Gastrocnemius medialis (tissue), 4 donors: ENCODE measurements at regions not wholly inside any gene's neighbourhood (a gene's known extent, or its start where the extent isn't known, plus 50 kb on each side); places are given as distances from the start of the nearest gene placed in this dataset.

Experiments used
- ATAC-seq, 2 donors: fragments of 150-250 bp; one replicate each; pipeline ENCODE4 v1.9.1; 2016
- DNase-seq, 2 donors: peaks; one replicate each; pipeline ENCODE4 v3.0.0-alpha.2; 2019
- H3K27ac ChIP-seq, 4 donors: fragments of 200-600 bp; sonication (generic); 1 replicate in 1 of 4; 2 replicates in 3 of 4; pipeline ENCODE4 v1.5.1; 2016 to 2018; ENCODE audit warnings: mild to moderate bottlenecking in 2 of 4, moderate library complexity in 1 of 4
- H3K27me3 ChIP-seq, 3 donors: fragments of 200-600 bp; sonication (generic) in 2 of 3; 1 replicate in 1 of 3; 2 replicates in 2 of 3; pipeline versions ENCODE4 v1.5.1 to v1.6.0; 2016 to 2019; ENCODE audit warnings: mild to moderate bottlenecking in 1 of 3, moderate library complexity in 1 of 3
- H3K36me3 ChIP-seq, 2 donors: fragments of 200-600 bp; sonication (generic) in 1 of 2; one replicate each; pipeline ENCODE4 v1.5.1; 2017 to 2018
- H3K4me1 ChIP-seq, 2 donors: fragments of 200-600 bp; sonication (generic) in 1 of 2; one replicate each; pipeline ENCODE4 v1.5.1; 2016 to 2017; ENCODE audit warnings: mild to moderate bottlenecking in 2 of 2
- H3K4me3 ChIP-seq, 4 donors: fragments of 200-600 bp; sonication (generic) in 3 of 4; 1 replicate in 1 of 4; 2 replicates in 3 of 4; pipeline ENCODE4 v1.5.1; 2016 to 2019; ENCODE audit warnings: mild to moderate bottlenecking in 2 of 4
- H3K9me3 ChIP-seq, 3 donors: fragments of 200-600 bp; sonication (generic) in 2 of 3; 1 replicate in 1 of 3; 2 replicates in 2 of 3; pipeline ENCODE4 v1.5.1; 2016 to 2019
- POLR2A ChIP-seq, 2 donors: fragments of 450-650 bp; IDR thresholded peaks; one replicate each; pipeline ENCODE4 v1.6.1; 2017; ENCODE audit warnings: antibody characterized with exemption in 2 of 2, mild to moderate bottlenecking in 2 of 2, moderate library complexity in 2 of 2
- in situ Hi-C, 4 donors: fragments of 200-750 bp; cut with MboI; loops; one replicate each; pipeline versions ENCODE4 v1.15.0 to v1.8.0; 2017; ENCODE audit warnings: low sequenced_read_pairs in 4 of 4
- intact Hi-C: fragments of 100-400 bp; cut with DNase I; formaldehyde crosslinking; loops from one replicate; pipeline ENCODE4 v1.15.1; 2023; ENCODE audit warnings: low total_unique reads
- TF ChIP-seq, protein P1 (sequence below), 5 experiments: fragments of 450-650 bp in 3 of 5; fragments of 200-600 bp in 2 of 5; sonication (generic) in 2 of 5; IDR thresholded peaks in 4 of 5; conservative IDR thresholded peaks in 1 of 5; 1 replicate in 4 of 5; 2 replicates in 1 of 5; pipeline ENCODE4 v1.5.1; 2016 to 2019; ENCODE audit warnings: antibody characterized with exemption in 5 of 5, mild to moderate bottlenecking in 3 of 5, moderate library complexity in 3 of 5

DNA sequence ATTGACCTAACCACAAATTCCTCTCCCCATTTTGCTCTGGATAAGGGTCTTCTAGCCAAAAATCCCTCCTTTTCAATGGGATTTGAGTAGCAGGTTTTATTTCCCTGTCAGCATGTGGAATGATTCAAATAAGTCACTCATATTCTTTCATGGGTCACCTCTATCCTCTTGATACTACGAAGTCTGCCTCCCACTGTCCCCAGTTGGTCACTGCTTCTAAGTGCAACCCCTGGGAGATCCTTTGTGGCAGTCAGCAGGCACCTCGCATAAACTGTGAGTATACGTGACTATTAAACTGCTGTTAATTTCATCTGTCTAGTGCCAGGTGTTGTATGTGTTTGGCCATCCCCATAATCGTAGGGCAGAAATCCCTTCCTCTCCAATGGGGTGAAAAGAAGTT, 1667.9 kb upstream of the PCDH7 start:
- no peak overlapping the region for H3K27ac ChIP-seq
- TF ChIP-seq, protein P1, sequence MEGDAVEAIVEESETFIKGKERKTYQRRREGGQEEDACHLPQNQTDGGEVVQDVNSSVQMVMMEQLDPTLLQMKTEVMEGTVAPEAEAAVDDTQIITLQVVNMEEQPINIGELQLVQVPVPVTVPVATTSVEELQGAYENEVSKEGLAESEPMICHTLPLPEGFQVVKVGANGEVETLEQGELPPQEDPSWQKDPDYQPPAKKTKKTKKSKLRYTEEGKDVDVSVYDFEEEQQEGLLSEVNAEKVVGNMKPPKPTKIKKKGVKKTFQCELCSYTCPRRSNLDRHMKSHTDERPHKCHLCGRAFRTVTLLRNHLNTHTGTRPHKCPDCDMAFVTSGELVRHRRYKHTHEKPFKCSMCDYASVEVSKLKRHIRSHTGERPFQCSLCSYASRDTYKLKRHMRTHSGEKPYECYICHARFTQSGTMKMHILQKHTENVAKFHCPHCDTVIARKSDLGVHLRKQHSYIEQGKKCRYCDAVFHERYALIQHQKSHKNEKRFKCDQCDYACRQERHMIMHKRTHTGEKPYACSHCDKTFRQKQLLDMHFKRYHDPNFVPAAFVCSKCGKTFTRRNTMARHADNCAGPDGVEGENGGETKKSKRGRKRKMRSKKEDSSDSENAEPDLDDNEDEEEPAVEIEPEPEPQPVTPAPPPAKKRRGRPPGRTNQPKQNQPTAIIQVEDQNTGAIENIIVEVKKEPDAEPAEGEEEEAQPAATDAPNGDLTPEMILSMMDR (IDR thresholded peaks at IDR 0.05 in 4 of 5, conservative IDR thresholded peaks at IDR 0.05 in 1 of 5): no peak
- no peak for TF ChIP-seq POLR2A (IDR thresholded peaks at IDR 0.05)
- DNase-seq: no peak
- ATAC-seq: no peak
- H3K4me3 ChIP-seq: no peak overlapping the region
- intact Hi-C loops: no loop called here
- H3K36me3 ChIP-seq: no peaks in the 10 kb centered on the region
- in situ Hi-C loops: no loop called here
- no peaks in the 10 kb centered on the region for H3K9me3 ChIP-seq
- no peaks in the 10 kb centered on the region for H3K27me3 ChIP-seq
- no peaks in the 10 kb centered on the region for H3K4me1 ChIP-seq

DNA sequence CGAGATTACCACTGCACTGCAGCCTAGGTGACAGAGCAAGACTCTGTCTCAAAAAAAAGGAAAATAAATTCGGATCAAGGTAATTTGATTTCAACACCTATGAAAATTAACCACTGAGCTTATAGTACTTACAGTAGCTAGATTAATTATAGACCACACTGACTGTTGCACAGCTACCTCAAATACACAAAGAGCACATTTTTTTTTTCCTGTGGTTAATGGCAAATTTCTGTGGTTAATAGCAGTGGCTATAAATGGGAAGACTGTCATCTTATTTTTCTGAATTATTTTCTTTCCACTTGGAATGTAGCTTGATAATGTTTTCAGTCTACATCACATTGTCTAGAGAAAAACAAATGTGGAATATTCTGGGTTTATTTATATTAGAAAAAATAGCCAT, 1661.6 kb upstream of the PCDH7 start:
- no peak overlapping the region for H3K27ac ChIP-seq
- DNase-seq: no peak
- H3K36me3 ChIP-seq: no peaks in the 10 kb centered on the region
- H3K4me3 ChIP-seq: no peak overlapping the region
- no peak for ATAC-seq
- TF ChIP-seq POLR2A (IDR thresholded peaks at IDR 0.05): no peak
- TF ChIP-seq, protein P1 (IDR thresholded peaks at IDR 0.05 in 4 of 5, conservative IDR thresholded peaks at IDR 0.05 in 1 of 5): no peak
- intact Hi-C loops: no loop called here
- no peaks in the 10 kb centered on the region for H3K27me3 ChIP-seq
- in situ Hi-C loops: no loop called here
- H3K4me1 ChIP-seq: no peaks in the 10 kb centered on the region
- no peaks in the 10 kb centered on the region for H3K9me3 ChIP-seq

DNA sequence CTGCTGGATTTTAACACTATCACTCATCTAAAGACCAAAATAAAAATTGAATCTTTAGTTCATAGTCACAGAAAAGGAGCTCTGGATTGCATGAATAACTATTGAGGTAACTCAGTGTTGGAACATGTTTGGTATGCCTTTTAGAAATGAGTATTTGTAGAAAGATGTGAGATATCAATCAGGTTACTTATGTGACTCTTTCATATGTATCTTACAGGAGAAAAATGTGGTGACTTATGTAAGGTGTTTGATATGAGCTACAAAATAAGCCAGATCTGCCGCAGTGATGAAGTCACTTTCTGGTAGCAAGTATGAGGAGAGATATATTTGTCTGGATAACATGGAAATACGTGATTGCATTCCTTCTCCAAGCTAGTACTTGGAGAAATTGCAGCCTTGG, 1653.3 kb upstream of the PCDH7 start:
- Histone ChIP-seq H3K36me3 (no peaks in the 10 kb centered on the region), H3K27me3 (no peaks in the 10 kb centered on the region), H3K4me1 (no peaks in the 10 kb centered on the region), H3K4me3 (no peak overlapping the region), H3K9me3 (no peaks in the 10 kb centered on the region), H3K27ac (no peak overlapping the region)
- TF ChIP-seq, protein P1 (IDR thresholded peaks at IDR 0.05 in 4 of 5, conservative IDR thresholded peaks at IDR 0.05 in 1 of 5): no peak
- no peak for TF ChIP-seq POLR2A (IDR thresholded peaks at IDR 0.05)
- in situ Hi-C loops: no loop called here
- ATAC-seq (no peak), DNase-seq (no peak)
- intact Hi-C loops: no loop called here

DNA sequence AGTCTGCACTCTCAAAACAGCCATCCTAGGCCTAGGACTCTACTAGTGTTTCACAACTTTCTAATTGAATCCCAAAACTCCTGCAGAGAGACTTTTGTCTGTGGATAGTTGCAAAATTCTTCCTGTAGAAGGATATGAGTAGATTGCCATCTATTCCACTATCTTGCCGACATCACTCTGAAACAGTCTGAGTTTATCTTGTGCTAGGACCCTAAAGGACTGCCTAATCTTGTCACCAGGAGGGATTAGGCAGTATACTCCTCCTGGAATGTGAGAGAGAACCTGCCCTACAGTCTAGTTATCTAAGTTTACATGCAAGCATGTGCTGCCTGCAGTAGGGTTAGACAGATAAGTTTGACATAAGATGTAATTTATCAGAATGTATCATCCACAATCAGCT, 1646.6 kb upstream of the PCDH7 start:
- ATAC-seq: no peak
- in situ Hi-C loops: no loop called here
- intact Hi-C loops: no loop called here
- Histone ChIP-seq H3K4me3 (no peak overlapping the region), H3K27me3 (no peaks in the 10 kb centered on the region), H3K36me3 (no peaks in the 10 kb centered on the region), H3K4me1 (no peaks in the 10 kb centered on the region), H3K27ac (no peak overlapping the region), H3K9me3 (no peaks in the 10 kb centered on the region)
- DNase-seq: no peak
- TF ChIP-seq, protein P1 (IDR thresholded peaks at IDR 0.05 in 4 of 5, conservative IDR thresholded peaks at IDR 0.05 in 1 of 5): no peak
- TF ChIP-seq POLR2A (IDR thresholded peaks at IDR 0.05): no peak

DNA sequence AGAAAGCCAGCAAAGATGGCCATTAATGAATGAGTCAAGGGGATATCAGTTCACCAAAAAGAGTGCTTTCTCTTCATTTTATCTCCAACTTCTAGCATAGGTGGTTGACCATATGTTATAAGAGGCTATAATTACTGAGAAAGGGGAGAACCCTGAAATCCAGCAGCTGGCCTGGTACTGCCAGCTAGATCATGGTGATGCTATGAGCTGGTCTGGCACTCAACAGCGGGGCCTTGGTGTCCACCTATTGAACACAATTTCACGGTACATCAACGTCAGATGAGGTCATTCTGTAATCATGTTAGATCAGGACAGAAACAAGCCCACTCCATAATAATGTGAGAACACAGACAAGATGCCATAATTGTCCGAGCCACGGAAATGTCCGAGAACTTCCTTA, 1644.8 kb upstream of the PCDH7 start:
- Histone ChIP-seq H3K4me3 (no peak overlapping the region), H3K9me3 (no peaks in the 10 kb centered on the region), H3K36me3 (no peaks in the 10 kb centered on the region), H3K27ac (no peak overlapping the region), H3K27me3 (no peaks in the 10 kb centered on the region), H3K4me1 (no peaks in the 10 kb centered on the region)
- ATAC-seq (no peak), DNase-seq (no peak)
- no peak for TF ChIP-seq POLR2A (IDR thresholded peaks at IDR 0.05)
- TF ChIP-seq, protein P1 (IDR thresholded peaks at IDR 0.05 in 4 of 5, conservative IDR thresholded peaks at IDR 0.05 in 1 of 5): no peak
- intact Hi-C loops: no loop called here
- in situ Hi-C loops: no loop called here
